BJ (cell line): ENCODE measurements at regions not wholly inside any gene's neighbourhood (a gene's known extent, or its start where the extent isn't known, plus 50 kb on each side); places are given as distances from the start of the nearest gene placed in this dataset.

Source experiments
- CTCF ChIA-PET: fragments of 350-600 bp; formaldehyde crosslinking; extraction: SDS; loops from one replicate; lab custom pipeline; 2021; ENCODE audit warnings: antibody characterized with exemption, inconsistent platforms; lab: Yijun Ruan, JAX
- POLR2A ChIA-PET: fragments of 300-600 bp; sonication (Branson Sonifier 250); formaldehyde crosslinking; extraction: SDS; loops from one replicate; lab custom pipeline; 2021; ENCODE audit warnings: antibody characterized with exemption; lab: Charles Lee
- DNase-seq: peaks from one replicate; pipeline ENCODE4 v3.0.0-alpha.2; 2011; ENCODE audit warnings: low read depth
- H3K27me3 ChIP-seq: 2 replicates; pipeline ENCODE4 v1.6.0; 2011; ENCODE audit warnings: low read length; ENCODE audit not compliant: control insufficient read depth, insufficient read depth
- H3K36me3 ChIP-seq: 2 replicates; pipeline ENCODE4 v1.5.1; 2011; ENCODE audit warnings: low read length; ENCODE audit not compliant: control insufficient read depth, insufficient read depth
- H3K4me3 ChIP-seq: 2 replicates; pipeline ENCODE4 v1.5.1; 2011; ENCODE audit warnings: low read depth, mild to moderate bottlenecking, control low read depth, low read length
- TF ChIP-seq, protein P1 (sequence below): IDR thresholded peaks from 2 replicates; pipeline ENCODE4 v1.5.1; 2011; ENCODE audit warnings: low read depth, mild to moderate bottlenecking, control low read depth, inconsistent platforms, low read length, moderate library complexity; ENCODE audit not compliant: insufficient read depth

DNA sequence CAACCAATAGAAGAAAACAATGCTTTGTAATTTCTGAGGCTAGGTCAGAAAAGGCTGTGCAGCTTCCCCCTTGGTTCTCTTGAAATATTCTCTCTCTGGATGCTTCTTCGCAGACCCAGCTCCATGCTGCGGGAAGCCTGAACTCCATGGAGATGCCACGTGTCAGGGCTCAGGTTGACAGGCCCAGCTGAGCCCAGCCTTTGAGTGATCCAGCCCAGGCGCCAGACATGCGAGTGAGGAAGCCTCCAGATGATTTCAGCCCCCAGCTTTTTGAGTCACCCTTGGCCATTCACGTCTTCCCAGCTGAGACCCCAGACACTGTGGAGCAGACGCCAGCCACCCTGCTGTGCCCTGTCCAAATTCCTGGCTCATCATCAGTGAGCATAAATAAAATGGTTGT lies 378.4 kb upstream of the NRP1 start:
- Histone ChIP-seq H3K27me3 (no peaks in the 10 kb centered on the region; the same call in 1 of the 2 replicates), H3K36me3 (no peaks in the 10 kb centered on the region), H3K4me3 (no peak overlapping the region)
- DNase-seq, result no peak
- ChIA-PET POLR2A (no interaction called here), CTCF (no interaction called here)
- TF ChIP-seq, protein P1, sequence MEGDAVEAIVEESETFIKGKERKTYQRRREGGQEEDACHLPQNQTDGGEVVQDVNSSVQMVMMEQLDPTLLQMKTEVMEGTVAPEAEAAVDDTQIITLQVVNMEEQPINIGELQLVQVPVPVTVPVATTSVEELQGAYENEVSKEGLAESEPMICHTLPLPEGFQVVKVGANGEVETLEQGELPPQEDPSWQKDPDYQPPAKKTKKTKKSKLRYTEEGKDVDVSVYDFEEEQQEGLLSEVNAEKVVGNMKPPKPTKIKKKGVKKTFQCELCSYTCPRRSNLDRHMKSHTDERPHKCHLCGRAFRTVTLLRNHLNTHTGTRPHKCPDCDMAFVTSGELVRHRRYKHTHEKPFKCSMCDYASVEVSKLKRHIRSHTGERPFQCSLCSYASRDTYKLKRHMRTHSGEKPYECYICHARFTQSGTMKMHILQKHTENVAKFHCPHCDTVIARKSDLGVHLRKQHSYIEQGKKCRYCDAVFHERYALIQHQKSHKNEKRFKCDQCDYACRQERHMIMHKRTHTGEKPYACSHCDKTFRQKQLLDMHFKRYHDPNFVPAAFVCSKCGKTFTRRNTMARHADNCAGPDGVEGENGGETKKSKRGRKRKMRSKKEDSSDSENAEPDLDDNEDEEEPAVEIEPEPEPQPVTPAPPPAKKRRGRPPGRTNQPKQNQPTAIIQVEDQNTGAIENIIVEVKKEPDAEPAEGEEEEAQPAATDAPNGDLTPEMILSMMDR, result no peak

DNA sequence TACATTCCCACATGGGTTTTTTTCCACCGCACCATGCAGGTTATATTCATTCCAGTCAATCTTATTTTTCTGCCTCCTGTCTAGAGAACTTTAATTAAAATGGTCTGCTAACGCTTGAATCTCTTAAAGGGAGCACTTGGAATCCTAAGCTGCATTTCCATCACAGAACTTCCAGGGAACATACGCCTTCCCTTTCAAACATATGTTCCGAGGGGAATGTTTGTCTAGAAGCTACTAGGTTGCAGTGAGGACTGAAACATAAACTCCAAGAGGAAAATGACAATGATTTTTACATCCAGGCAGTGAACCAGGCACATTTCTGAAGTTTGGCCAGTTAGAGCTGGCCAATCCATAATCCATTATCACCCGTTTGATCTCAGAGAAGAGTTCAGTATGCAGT lies 375.5 kb upstream of the NRP1 start:
- ChIA-PET CTCF (interaction anchor here (1.1 kb wide), 1 partner anchor 17 kb away, joined by 3 read pairs; no protein-coding TSS in a partner anchor), POLR2A (no interaction called here)

DNA sequence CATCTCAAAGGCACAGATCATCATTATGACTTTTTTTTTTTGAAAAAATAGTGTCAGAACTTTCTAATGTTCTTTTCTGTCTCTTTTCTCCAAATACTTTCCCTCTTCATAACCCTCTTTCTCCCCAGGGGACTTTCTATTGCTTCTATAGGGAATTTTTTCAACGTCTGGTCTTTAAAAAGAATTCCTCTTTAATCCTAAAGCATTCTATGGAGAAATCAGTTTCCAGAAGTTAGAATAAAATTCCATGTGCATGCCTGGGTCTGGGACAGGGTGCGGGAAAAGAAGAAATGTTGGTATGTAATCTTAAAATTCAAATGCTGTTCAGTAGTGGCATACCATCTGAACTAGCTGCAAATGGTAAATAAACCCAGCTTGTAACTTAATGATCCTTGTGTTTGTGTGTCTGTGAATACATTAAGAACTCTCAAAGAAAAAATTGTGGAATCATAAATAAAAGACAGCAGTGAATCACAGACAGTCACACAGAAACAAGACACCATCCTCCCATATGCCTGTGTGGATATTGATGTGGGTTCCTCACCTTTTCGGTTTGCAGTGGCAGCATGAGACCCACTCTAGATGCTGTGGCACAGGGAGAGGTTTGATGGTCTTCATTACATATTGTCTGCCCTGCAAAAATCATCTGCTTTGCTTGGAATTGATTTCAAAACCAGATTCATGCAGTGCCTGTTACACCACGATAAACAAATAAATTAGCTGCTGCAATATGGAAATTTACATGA lies 374.7 kb upstream of the NRP1 start:
- no peaks in the 10 kb centered on the region for H3K36me3 ChIP-seq
- ChIA-PET CTCF (interaction anchor here (1.1 kb wide), 1 partner anchor 18 kb away, joined by 3 read pairs; no protein-coding TSS in a partner anchor), POLR2A (no interaction called here)
- H3K27me3 ChIP-seq, result no peaks in the 10 kb centered on the region
- TF ChIP-seq, protein P1, result no peak
- DNase-seq, result no peak
- H3K4me3 ChIP-seq, result no peak overlapping the region

More for the DNA sequence above, 375.5 kb upstream of the NRP1 start:
- no peak for DNase-seq
- TF ChIP-seq, protein P1, result no peak
- Histone ChIP-seq H3K4me3 (no peak overlapping the region), H3K36me3 (no peaks in the 10 kb centered on the region), H3K27me3 (no peaks in the 10 kb centered on the region)

GRCh38 chr10:33708561-33708960 lies 374.1 kb upstream of the NRP1 start:
- no peak overlapping the region for H3K4me3 ChIP-seq
- no peak for DNase-seq
- TF ChIP-seq, protein P1, result no peak
- CTCF ChIA-PET, result no interaction called here
- POLR2A ChIA-PET, result no interaction called here
- no peaks in the 10 kb centered on the region for H3K36me3 ChIP-seq
- H3K27me3 ChIP-seq, result no peaks in the 10 kb centered on the region

GRCh38 chr10:33706746-33707145 lies 372.3 kb upstream of the NRP1 start:
- TF ChIP-seq, protein P1, result no peak
- no peak for DNase-seq
- ChIA-PET CTCF (no interaction called here), POLR2A (no interaction called here)
- Histone ChIP-seq H3K4me3 (no peak overlapping the region), H3K36me3 (no peaks in the 10 kb centered on the region), H3K27me3 (no peaks in the 10 kb centered on the region)
